VCaP (cell line): ENCODE measurements at regions not wholly inside any gene's neighbourhood (a gene's known extent, or its start where the extent isn't known, plus 50 kb on each side); places are given as distances from the start of the nearest gene placed in this dataset.

Experiments used
- H3K27ac ChIP-seq: fragments of 450-650 bp; 2 replicates; pipeline ENCODE4 v1.5.1; 2017
- CTCF ChIP-seq: fragments of 450-650 bp; conservative IDR thresholded peaks from 2 replicates; pipeline ENCODE4 v1.5.1; 2017; ENCODE audit warnings: mild to moderate bottlenecking, moderate library complexity

GRCh38 chr12:41799671-41800070, 345.0 kb downstream of the GXYLT1 start:
- no peak for TF ChIP-seq CTCF
- H3K27ac ChIP-seq, result no peak overlapping the region

DNA sequence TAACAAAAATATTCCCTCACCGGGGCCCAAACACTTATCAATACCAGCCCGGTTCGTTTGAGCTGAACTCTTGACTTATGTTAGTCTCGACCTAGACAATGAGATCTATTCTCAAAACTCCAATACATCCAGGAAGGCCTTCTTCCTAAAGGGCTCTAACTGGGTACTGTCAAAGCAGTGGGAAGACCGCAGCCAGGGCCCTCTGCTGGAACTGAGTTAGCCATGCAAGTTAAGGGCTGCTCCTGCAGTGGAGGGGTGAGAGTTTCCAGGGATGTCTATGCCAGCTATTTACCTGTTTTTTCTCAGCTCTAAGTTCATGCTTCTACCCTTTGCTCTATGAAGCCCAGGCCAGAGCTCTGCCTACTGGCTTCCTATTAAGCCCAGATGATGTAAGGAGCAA, 348.8 kb downstream of the GXYLT1 start:
- TF ChIP-seq CTCF, result 0 out of 2 replicates have a peak, but pooled peaks have one; percentile 18
- no peak overlapping the region for H3K27ac ChIP-seq

GRCh38 chr12:41795051-41795600, 349.5 kb downstream of the GXYLT1 start:
- H3K27ac ChIP-seq, result no peak overlapping the region
- no peak for TF ChIP-seq CTCF

GRCh38 chr12:41794336-41794735, 350.3 kb downstream of the GXYLT1 start:
- no peak for TF ChIP-seq CTCF

GRCh38 chr12:41784957-41785356, 359.7 kb downstream of the GXYLT1 start:
- H3K27ac ChIP-seq, result no peak overlapping the region
- TF ChIP-seq CTCF, result no peak

More at GRCh38 chr12:41794336-41794735, 350.3 kb downstream of the GXYLT1 start:
- H3K27ac ChIP-seq, result no peak overlapping the region

DNA sequence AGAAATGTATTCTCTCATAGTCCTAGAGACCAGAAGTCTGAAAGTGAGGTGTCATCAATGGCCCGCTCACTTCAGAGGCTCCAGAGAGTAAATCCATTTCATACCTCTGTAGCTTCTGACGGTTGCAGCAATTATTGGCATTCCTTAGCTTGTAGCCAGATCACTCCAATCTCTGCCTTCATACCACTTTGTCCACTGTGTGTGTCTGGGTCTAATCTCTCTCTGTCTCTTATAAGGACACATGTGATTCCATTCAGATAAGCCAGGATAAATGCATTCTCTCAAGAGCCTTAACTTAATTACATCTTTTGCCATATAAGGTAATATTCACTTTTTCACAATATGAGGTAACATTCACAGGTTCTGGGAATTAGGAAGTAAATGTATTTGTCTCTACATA, 365.7 kb downstream of the GXYLT1 start:
- no peak for TF ChIP-seq CTCF
- no peak overlapping the region for H3K27ac ChIP-seq

DNA sequence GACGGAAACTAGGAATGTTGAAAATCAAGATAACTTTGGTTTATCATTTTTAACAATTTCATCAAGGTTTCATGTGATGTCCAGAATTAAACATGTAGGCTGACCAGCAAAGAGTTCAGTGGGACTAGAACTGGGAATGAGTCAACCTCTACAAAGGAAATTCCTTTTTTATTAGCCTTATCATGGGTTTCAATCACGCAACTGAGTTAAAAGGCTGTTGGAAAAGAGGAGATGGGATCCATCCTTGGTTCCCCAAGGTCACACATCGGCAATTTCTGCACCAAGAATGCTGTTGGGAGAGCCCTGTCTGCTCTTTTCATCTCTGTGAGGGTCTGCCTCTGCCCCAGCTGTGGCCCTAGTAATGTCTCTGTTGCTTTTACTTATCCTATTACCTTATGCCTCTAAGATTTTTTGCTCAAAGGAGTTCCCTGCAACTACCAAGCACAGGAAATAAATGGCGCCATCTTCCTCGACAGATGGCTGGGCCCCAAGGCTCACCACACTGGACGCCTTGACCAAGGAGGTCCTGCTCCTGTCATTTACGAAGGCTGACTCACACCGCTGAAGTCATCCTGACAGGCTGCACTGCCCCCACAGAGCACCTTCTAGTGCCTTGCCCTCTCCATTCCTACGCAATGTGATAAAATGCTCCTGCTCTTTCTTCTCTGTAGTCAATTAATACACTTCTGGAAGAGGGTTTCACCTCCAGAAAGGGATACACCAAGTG, 367.4 kb downstream of the GXYLT1 start:
- no peak for TF ChIP-seq CTCF
- no peak overlapping the region for H3K27ac ChIP-seq
